ENCODE measurements at regions not wholly inside any gene's neighbourhood (a gene's known extent, or its start where the extent isn't known, plus 50 kb on each side); places are given as distances from the start of the nearest gene placed in this dataset.
"Not testable (repeated sequence)": the region's sequence is repeated elsewhere in the genome, so short reads cannot be mapped to it uniquely, and the experiment has no call there.

- no peaks in the 10 kb centered on the region for H3K36me3 Mint-ChIP-seq
Observed at GRCh38 chr17:53217311-53217710, 605.4 kb upstream of the KIF2B start.

GRCh38 chr17:53208935-53209334 lies 613.8 kb upstream of the KIF2B start:
- H3K27me3 Mint-ChIP-seq (ENCODE audit: low read depth in 3 of 3); H4K20me1 ChIP-seq (ENCODE audit: insufficient read depth, low read length); intact Hi-C loops (cut with micrococcal nuclease); H3K4me2 ChIP-seq (replicated peaks; ENCODE audit: extremely low read depth, low read length, poor library complexity, severe bottlenecking); H3K4me3 ChIP-seq (replicated peaks in 1 of 3; ENCODE audit: low read depth in 2 of 3, low read length in 3 of 3); H3K36me3 Mint-ChIP-seq; H3K79me2 ChIP-seq (ENCODE audit: insufficient read depth, low read length); H2AFZ ChIP-seq (ENCODE audit: insufficient read depth, low read depth, low read length, poor library complexity, severe bottlenecking); H3K4me1 ChIP-seq (ENCODE audit: control insufficient read depth in 1 of 2, insufficient read depth in 2 of 2, low read length in 2 of 2); H3K36me3 ChIP-seq (replicated peaks in 1 of 2; ENCODE audit: control insufficient read depth in 1 of 2, insufficient read depth in 2 of 2, low read length in 2 of 2); H3K4me3 Mint-ChIP-seq; DNase-seq; H3K9me3 ChIP-seq (replicated peaks in 1 of 2; ENCODE audit: control insufficient read depth in 1 of 2, insufficient read depth in 1 of 2, low read length in 2 of 2); H3K4me1 Mint-ChIP-seq; H3K9me3 Mint-ChIP-seq; H3K27ac ChIP-seq (ENCODE audit: low read depth in 1 of 2, low read length in 2 of 2); H3K27ac Mint-ChIP-seq; H3K9ac ChIP-seq (ENCODE audit: insufficient read depth, low read length, poor library complexity, severe bottlenecking); H3K27me3 ChIP-seq (ENCODE audit: control insufficient read depth in 2 of 2, insufficient read depth in 2 of 2, low read length in 2 of 2): not testable (repeated sequence)
- no CpG with 5 or more reads among the region's 1 CpG for WGBS (ENCODE audit: insufficient coverage)

More at GRCh38 chr17:53217311-53217710, 605.4 kb upstream of the KIF2B start:
- Histone ChIP-seq H3K36me3 (replicated peaks in 1 of 2; ENCODE audit: control insufficient read depth in 1 of 2, insufficient read depth in 2 of 2, low read length in 2 of 2) (no peaks in the 10 kb centered on the region), H3K27ac (ENCODE audit: low read depth in 1 of 2, low read length in 2 of 2) (no peak overlapping the region), H3K4me2 (replicated peaks; ENCODE audit: extremely low read depth, low read length, poor library complexity, severe bottlenecking) (no peak overlapping the region), H3K4me1 (ENCODE audit: control insufficient read depth in 1 of 2, insufficient read depth in 2 of 2, low read length in 2 of 2) (no peaks in the 10 kb centered on the region), H3K9ac (ENCODE audit: insufficient read depth, low read length, poor library complexity, severe bottlenecking) (no peak overlapping the region), H4K20me1 (ENCODE audit: insufficient read depth, low read length) (no peaks in the 10 kb centered on the region), H3K4me3 (replicated peaks in 1 of 3; ENCODE audit: low read depth in 2 of 3, low read length in 3 of 3) (no peak overlapping the region), H3K27me3 (ENCODE audit: control insufficient read depth in 2 of 2, insufficient read depth in 2 of 2, low read length in 2 of 2) (no peaks in the 10 kb centered on the region), H3K9me3 (replicated peaks in 1 of 2; ENCODE audit: control insufficient read depth in 1 of 2, insufficient read depth in 1 of 2, low read length in 2 of 2) (peaks cover 0 to 3% of the 10 kb centered on the region in 2 donors), H3K79me2 (ENCODE audit: insufficient read depth, low read length) (no peaks in the 10 kb centered on the region), H2AFZ (ENCODE audit: insufficient read depth, low read depth, low read length, poor library complexity, severe bottlenecking) (no peak overlapping the region)
- no CpG with 5 or more reads among the region's 3 CpGs for WGBS (ENCODE audit: insufficient coverage)
- peaks cover 0 to 7% (median 3%) of the 10 kb centered on the region in 7 donors for H3K9me3 Mint-ChIP-seq
- H3K4me1 Mint-ChIP-seq = no peaks in the 10 kb centered on the region
- H3K27ac Mint-ChIP-seq = no peak overlapping the region
- H3K4me3 Mint-ChIP-seq = no peak overlapping the region
- H3K27me3 Mint-ChIP-seq (ENCODE audit: low read depth in 3 of 3) = peaks cover 0 to 3% (median 0%) of the 10 kb centered on the region in 3 donors
- intact Hi-C loops (cut with micrococcal nuclease) = no loop called here
- DNase-seq = no peak
- no peak for TF ChIP-seq CTCF (IDR thresholded peaks at IDR 0.05)
